HG02642 (cell line): ENCODE measurements at regions not wholly inside any gene's neighbourhood (a gene's known extent, or its start where the extent isn't known, plus 50 kb on each side); places are given as distances from the start of the nearest gene placed in this dataset.
"Not testable (repeated sequence)": the region's sequence is repeated elsewhere in the genome, so short reads cannot be mapped to it uniquely, and the experiment has no call there.

Experiments used
- ATAC-seq: cut with Tn5 transposase; IDR thresholded peaks from one replicate; pipeline ENCODE4 v1.9.1; 2021; ENCODE audit warnings: mild to moderate bottlenecking; ENCODE audit not compliant: unreplicated experiment, poor library complexity

DNA sequence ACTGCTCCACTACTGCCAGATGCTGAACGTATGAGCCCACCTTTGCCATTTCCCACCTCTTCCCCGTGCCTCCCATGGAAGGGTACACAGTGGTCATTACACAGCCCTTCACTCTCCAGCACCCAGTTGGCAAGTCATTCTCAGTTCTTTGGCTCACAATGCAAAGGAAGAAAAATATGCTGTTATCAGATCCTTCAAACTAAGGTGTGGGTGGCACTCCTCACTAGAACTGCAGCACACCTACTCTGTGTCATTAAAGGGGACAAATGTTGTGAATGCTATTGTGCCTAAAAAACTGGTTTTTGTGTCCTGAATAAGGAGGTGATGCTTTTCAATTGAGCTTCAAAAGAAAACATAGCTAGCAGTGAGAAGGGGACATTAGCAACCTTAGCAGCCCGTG, 183.1 kb upstream of the SNX2 start:
- ATAC-seq = no peak

GRCh38 chr5:122599000-122599399, 175.9 kb upstream of the SNX2 start:
- no peak for ATAC-seq

DNA sequence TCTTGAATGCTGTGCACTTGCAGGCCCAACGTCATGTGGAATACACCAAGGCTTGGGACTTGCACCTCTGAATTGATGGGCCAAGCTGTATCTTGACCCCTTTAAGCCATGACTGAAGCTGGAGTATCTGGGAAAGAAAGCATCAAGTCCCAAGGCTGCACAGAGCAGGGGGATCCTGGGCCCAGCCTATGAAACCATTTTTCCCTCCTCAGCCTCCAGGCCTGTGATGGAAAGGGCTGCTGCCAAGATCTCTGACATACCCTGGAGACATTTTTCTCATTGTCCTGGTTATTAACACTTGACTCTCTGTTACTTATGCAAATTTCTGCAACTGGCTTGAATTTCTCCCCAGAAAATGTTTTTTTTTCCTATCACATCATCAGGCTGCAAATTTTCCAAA, 174.0 kb upstream of the SNX2 start:
- ATAC-seq = no peak

DNA sequence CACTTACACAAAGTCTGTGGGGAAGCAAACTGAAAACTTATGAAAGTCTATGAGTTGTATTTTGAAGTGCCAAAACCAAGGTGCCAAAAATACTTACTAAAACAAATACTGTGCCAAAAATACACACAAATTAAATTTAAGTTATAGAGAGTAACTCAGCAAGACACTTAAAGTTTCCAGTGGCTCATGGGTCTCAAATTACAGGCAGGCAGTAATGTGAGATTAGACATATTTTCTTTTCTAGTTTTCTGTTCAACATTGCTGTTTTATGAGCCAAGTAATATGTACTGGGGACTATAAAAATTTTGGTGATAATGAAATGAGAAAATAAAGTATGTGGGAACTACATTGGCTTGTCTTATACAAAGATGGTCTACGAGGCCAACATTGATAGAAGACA, 172.2 kb upstream of the SNX2 start:
- ATAC-seq = no peak

DNA sequence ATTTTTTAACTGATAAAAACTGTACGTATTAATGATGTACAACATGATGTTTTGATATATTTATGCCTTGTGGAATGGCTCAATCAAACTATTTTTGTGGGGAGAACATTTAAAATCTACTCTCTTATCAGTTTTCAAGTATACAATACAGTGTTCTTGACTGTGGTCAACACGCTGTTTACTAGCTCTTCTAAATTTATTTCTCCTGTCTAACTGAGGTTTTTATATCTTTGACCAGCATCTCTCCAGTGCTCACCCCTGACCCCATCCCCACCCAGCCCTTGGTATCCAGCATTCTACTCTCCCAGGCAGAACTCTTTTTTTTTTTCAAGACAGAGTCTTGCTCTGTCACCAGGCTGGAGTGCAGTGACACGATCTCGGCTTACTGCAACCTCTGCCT, 169.6 kb upstream of the SNX2 start:
- ATAC-seq = no peak

DNA sequence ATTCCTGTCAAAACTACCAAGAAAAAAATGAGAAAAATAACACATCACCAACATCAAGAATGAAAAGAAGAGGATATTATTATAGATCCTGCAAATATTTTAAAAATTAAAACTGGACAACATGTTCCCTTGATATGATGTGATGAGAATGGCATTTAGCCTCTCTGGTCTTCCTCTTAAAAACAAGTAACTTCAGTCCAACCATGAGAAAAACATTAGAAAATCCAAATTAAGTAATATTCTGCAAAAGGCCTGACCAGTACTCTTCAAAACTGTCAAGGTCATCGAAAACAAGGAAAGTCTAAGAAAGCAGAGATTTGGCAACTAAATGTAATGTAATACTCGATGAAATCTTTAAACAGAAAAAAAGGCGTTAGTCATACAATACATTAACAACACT, 167.1 kb upstream of the SNX2 start:
- no peak for ATAC-seq

GRCh38 chr5:122608222-122608621, 166.7 kb upstream of the SNX2 start:
- no peak for ATAC-seq

GRCh38 chr5:122611406-122611805, 163.5 kb upstream of the SNX2 start:
- ATAC-seq = no peak

- no peak for ATAC-seq
These were observed 162.0 kb upstream of the SNX2 start for GRCh38 chr5:122612901-122613300.

GRCh38 chr5:122615146-122615545, 159.7 kb upstream of the SNX2 start:
- ATAC-seq = no peak

- ATAC-seq = no peak
These were observed 159.0 kb upstream of the SNX2 start for GRCh38 chr5:122615832-122616231.

DNA sequence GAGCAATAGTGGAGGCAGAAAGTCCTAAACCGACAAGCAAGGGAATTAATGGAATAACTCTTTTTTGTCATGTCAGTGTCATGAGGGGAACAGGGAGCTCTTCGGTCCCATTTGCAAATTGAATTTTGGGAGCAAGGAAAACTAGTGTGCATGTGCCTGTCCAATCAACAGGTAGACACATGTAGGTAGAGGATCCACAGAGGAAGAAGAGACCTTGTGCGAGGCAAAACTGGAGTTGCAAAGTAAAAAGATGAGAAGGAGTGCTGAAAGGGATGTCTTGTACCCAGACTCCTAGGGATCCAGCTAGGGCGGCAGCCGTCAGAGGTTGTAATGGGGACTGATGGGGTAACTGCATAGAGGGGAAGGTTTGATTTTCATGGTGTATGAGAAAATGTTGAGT, 156.8 kb upstream of the SNX2 start:
- ATAC-seq = not testable (repeated sequence)

DNA sequence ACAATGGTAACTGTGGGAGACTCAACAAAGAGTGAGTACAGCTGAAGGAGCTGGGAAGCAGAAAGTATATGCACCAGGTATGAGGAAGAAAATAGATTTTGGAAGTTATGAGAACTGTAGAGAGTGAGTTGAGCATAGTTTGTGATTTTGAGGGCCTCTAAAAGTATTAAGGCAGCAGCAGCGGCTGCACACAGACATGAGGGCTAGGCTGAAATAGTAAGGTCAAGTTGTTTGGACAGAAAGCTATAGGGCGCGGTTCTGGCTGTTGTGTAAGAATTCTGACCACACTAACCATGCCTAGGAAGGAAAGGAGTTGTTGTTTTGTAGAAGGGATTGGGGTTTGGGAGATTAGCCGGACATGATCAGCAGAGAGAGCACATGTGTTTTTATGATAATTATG, 154.1 kb upstream of the SNX2 start:
- ATAC-seq = not testable (repeated sequence)

DNA sequence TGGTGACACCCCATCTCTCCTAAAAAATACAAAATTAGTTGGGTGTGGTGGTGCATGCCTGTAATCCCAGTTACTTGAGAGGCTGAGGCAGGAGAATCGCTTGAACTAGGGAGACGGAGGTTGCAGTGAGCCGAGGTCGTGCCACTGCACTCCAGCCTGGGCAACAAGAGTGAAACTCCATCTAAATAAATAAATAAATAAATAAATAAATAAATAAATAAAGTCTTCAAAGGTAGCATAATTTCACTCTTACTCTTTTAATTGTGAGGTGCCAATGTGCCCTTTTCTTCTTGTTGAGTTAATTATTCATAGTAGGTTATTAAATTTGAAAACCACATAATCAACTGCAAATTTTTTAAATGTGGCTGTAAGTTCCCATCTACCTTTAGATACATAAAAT, 146.2 kb upstream of the SNX2 start:
- not testable (repeated sequence) for ATAC-seq

- ATAC-seq = no peak
These were observed 145.7 kb upstream of the SNX2 start for GRCh38 chr5:122629121-122629677.

DNA sequence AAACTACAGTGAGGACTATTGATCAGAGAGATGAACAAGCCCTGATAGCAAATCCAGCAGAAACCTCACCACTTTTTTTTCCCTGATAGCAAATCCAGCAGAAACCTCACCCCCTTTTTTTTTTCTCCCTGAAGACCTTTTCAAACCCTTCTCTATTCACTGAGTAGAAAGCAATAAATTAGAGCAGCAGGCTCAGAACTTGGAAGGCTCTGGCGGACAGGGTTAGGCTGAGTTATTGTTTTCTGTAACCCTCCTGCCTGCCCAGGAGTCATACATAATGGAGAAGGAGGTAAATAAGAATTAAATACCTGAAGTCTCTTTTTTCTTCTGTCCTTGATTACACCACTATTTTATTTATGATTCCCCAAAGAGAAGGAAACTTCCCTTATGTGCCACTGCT, 136.3 kb upstream of the SNX2 start:
- ATAC-seq = no peak

DNA sequence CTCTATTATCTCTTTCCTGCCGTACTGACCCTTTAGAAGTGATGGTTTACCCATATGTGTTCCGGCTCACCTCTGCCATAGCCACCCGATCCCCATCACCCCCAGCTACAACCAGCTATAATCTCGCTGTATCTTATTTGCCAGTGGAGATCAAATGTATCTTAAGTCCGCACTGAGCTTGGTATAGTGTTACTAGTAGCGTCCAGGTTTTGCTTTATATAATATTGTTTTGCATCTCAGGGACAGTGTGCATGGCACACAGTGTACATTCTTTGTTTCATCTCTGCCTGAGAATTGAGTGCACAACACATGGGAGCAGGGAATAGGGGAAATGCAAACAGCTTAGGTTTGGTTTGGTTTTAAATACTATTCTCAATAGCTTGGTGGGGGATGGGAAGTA, 135.8 kb upstream of the SNX2 start:
- no peak for ATAC-seq

DNA sequence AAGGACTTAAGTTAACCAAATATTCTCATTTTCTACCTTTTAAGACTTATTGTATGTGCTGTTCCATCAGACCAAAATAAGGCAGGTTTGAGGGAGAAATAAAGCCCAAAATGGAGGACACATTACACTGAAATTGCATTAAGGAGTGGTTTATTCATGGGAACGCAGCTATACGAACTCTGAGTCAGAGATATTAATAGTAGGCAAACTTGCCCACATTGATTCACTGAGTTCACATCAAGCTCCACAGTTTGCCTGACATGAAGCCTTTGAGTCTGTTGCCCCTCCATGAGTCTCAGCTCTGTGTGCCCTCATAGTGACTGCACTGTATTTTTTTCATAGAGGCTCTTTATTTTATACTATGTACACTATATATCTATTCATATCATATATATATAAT, 135.0 kb upstream of the SNX2 start:
- ATAC-seq = no peak

GRCh38 chr5:122649080-122649479, 125.8 kb upstream of the SNX2 start:
- no peak for ATAC-seq

- ATAC-seq = no peak
These were observed 121.5 kb upstream of the SNX2 start for GRCh38 chr5:122653087-122654017.

DNA sequence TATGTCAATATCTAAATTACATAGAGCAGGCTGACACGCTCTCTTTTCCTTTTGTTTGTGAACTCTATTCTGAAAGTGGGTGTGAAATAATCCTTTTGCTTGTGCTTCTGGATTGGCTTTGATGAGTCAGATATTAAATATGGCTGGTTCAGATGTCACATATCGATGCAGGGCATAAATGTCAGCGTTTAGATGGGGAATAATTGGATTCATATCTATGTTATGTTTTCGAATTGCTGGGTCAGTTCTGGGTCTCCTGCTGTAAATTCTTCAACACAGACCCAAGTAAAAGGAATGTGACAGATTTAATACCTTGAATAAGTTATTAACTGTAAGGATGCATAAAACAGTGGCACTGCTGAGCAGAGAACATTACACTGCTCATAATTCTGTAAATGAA, 118.7 kb upstream of the SNX2 start:
- no peak for ATAC-seq

GRCh38 chr5:122656577-122656976, 118.3 kb upstream of the SNX2 start:
- no peak for ATAC-seq
